ENCODE measurements at regions not wholly inside any gene's neighbourhood (a gene's known extent, or its start where the extent isn't known, plus 50 kb on each side); places are given as distances from the start of the nearest gene placed in this dataset. TPM values are rescaled to one million over a fixed set of nuclear protein-coding genes. Genes with fewer than 3 reads are reported as not detected.
"Not testable (repeated sequence)": the region's sequence is repeated elsewhere in the genome, so short reads cannot be mapped to it uniquely, and the experiment has no call there.

DNA sequence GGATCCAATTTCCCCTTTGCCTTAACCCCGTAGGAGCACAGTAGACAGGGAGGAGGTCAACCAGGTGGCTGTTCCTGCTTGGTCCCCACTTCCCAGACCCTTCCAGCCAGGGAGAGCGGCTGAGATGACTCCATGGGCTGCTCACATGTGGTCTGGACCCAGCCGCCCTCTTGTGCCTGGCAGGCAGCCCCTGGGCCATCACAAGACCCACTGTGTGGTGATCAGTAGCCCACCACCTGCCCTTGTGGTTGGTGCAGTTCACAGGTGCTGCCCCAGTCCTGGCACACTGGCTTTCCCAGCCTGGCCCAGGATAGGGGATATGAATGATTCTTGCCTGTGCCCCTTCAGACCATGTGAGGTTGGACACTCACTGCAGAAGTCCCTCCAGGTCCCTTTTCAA lies 1556.7 kb downstream of the FOXD4L5 start:
- H3K4me3 ChIP-seq: no peak overlapping the region
- no peak overlapping the region for H3K27ac ChIP-seq
- 69 to 85% methylated on average over 2 to 3 of the region's 3 CpGs for WGBS, 2 donors
- H3K27me3 ChIP-seq: no peaks in the 10 kb centered on the region
- no peaks in the 10 kb centered on the region for H3K36me3 ChIP-seq
- no peak for TF ChIP-seq POLR2A (IDR thresholded peaks at IDR 0.05)
- TF ChIP-seq, protein P1, sequence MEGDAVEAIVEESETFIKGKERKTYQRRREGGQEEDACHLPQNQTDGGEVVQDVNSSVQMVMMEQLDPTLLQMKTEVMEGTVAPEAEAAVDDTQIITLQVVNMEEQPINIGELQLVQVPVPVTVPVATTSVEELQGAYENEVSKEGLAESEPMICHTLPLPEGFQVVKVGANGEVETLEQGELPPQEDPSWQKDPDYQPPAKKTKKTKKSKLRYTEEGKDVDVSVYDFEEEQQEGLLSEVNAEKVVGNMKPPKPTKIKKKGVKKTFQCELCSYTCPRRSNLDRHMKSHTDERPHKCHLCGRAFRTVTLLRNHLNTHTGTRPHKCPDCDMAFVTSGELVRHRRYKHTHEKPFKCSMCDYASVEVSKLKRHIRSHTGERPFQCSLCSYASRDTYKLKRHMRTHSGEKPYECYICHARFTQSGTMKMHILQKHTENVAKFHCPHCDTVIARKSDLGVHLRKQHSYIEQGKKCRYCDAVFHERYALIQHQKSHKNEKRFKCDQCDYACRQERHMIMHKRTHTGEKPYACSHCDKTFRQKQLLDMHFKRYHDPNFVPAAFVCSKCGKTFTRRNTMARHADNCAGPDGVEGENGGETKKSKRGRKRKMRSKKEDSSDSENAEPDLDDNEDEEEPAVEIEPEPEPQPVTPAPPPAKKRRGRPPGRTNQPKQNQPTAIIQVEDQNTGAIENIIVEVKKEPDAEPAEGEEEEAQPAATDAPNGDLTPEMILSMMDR (IDR thresholded peaks at IDR 0.05): no peak
- TF ChIP-seq EP300 (IDR thresholded peaks at IDR 0.05): no peak
- H3K4me1 ChIP-seq: no peaks in the 10 kb centered on the region
- no peak for DNase-seq (ENCODE audit: low spot score in 2 of 2)
- no peaks in the 10 kb centered on the region for H3K9me3 ChIP-seq

- not testable (repeated sequence) for H3K4me3 ChIP-seq; H3K4me1 ChIP-seq; H3K27me3 ChIP-seq; H3K36me3 ChIP-seq; H3K27ac ChIP-seq; DNase-seq (ENCODE audit: low spot score in 2 of 2)
- 73 to 75% methylated on average over 18 to 21 of the region's 21 CpGs for WGBS, 2 donors
- H3K9me3 ChIP-seq: peaks cover 0 to 31% (median 0%) of the 10 kb centered on the region in 4 donors
Measured at GRCh38 chr9:63708285-63708684, 1576.7 kb downstream of the FOXD4L5 start.

GRCh38 chr9:63704456-63704855 lies 1580.6 kb downstream of the FOXD4L5 start:
- not testable (repeated sequence) for DNase-seq (ENCODE audit: low spot score in 2 of 2); H3K4me1 ChIP-seq; H3K36me3 ChIP-seq; H3K27ac ChIP-seq; H3K27me3 ChIP-seq; H3K4me3 ChIP-seq
- peaks cover 0 to 26% (median 0%) of the 10 kb centered on the region in 4 donors for H3K9me3 ChIP-seq
- WGBS, 2 donors: 75 to 84% methylated on average over 24 of the region's 25 CpGs

GRCh38 chr9:63703670-63704069 lies 1581.3 kb downstream of the FOXD4L5 start:
- not testable (repeated sequence) for H3K36me3 ChIP-seq; H3K4me1 ChIP-seq; DNase-seq (ENCODE audit: low spot score in 2 of 2); H3K4me3 ChIP-seq; H3K27ac ChIP-seq; H3K27me3 ChIP-seq
- 60% methylated on average over 1 of the region's 38 CpGs; no CpG with 5 or more reads in 1 of the 2 donors for WGBS, 2 donors
- peaks cover 0 to 25% (median 0%) of the 10 kb centered on the region in 4 donors for H3K9me3 ChIP-seq

- 70 to 71% methylated on average over 27 to 31 of the region's 39 CpGs for WGBS, 2 donors
- peaks cover 0 to 20% (median 0%) of the 10 kb centered on the region in 4 donors for H3K9me3 ChIP-seq
- not testable (repeated sequence) for H3K36me3 ChIP-seq; H3K4me1 ChIP-seq; DNase-seq (ENCODE audit: low spot score in 2 of 2); H3K27me3 ChIP-seq; H3K27ac ChIP-seq; H3K4me3 ChIP-seq
Measured at GRCh38 chr9:63703138-63703665, 1581.8 kb downstream of the FOXD4L5 start.

Small RNAs in the stretch of these regions (small RNA-seq; reads per million reads assigned to genes)
- not detected for gene MIR4477B
- gene PTGER4P3: not detected
- not detected for gene RNA5SP284

Measured in tibial nerve (tissue), 4 donors.